ENCODE measurements at regions not wholly inside any gene's neighbourhood (a gene's known extent, or its start where the extent isn't known, plus 50 kb on each side); places are given as distances from the start of the nearest gene placed in this dataset.

- no peak for TF ChIP-seq NFRKB (IDR thresholded peaks at IDR 0.05)
- TF ChIP-seq FOXA1 (IDR thresholded peaks at IDR 0.05): no peak
- TF ChIP-seq BHLHE40 (IDR thresholded peaks at IDR 0.05; ENCODE audit: borderline replicate concordance): no peak
- TF ChIP-seq CTBP1 (IDR thresholded peaks at IDR 0.05; ENCODE audit: borderline replicate concordance): no peak
- TF ChIP-seq HDGF (IDR thresholded peaks at IDR 0.05; ENCODE audit: borderline replicate concordance): no peak
- no peak for TF ChIP-seq TARDBP (IDR thresholded peaks at IDR 0.05)
- TF ChIP-seq FOXK2 (IDR thresholded peaks at IDR 0.05): no peak
- no peak for TF ChIP-seq L3MBTL2 (conservative IDR thresholded peaks at IDR 0.05)
- TF ChIP-seq SUZ12 (IDR thresholded peaks at IDR 0.05): no peak
- POLR2A ChIA-PET: no interaction called here
- DNase-seq (ENCODE audit: extremely low spot score): no peak
- CTCF ChIA-PET: no interaction called here
These were observed 166.1 kb upstream of the KIAA1217 start for GRCh38 chr10:24042884-24043283.

GRCh38 chr10:24046060-24046459 lies 162.9 kb upstream of the KIAA1217 start:
- POLR2A ChIA-PET: no interaction called here
- no peak for DNase-seq (ENCODE audit: extremely low spot score)
- CTCF ChIA-PET: no interaction called here
- TF ChIP-seq L3MBTL2 (conservative IDR thresholded peaks at IDR 0.05) (no peak), TARDBP (IDR thresholded peaks at IDR 0.05) (no peak), HDGF (IDR thresholded peaks at IDR 0.05; ENCODE audit: borderline replicate concordance) (no peak), FOXK2 (IDR thresholded peaks at IDR 0.05) (no peak), PKNOX1 (IDR thresholded peaks at IDR 0.05) (no peak), SUZ12 (IDR thresholded peaks at IDR 0.05) (no peak), BHLHE40 (IDR thresholded peaks at IDR 0.05; ENCODE audit: borderline replicate concordance) (no peak), ZNF384 (IDR thresholded peaks at IDR 0.05) (no peak), ELF4 (IDR thresholded peaks at IDR 0.05) (no peak), CTBP1 (IDR thresholded peaks at IDR 0.05; ENCODE audit: borderline replicate concordance) (no peak), ARNT (IDR thresholded peaks at IDR 0.05) (no peak), FOXM1 (IDR thresholded peaks at IDR 0.05; ENCODE audit: borderline replicate concordance) (no peak), FOXA1 (IDR thresholded peaks at IDR 0.05) (no peak), SP1 (IDR thresholded peaks at IDR 0.05) (no peak), LEF1 (IDR thresholded peaks at IDR 0.05; ENCODE audit: borderline replicate concordance) (no peak)

- no peak for DNase-seq (ENCODE audit: extremely low spot score)
- ChIA-PET CTCF (no interaction called here), POLR2A (no interaction called here)
- TF ChIP-seq SUZ12 (IDR thresholded peaks at IDR 0.05) (no peak), TARDBP (IDR thresholded peaks at IDR 0.05) (no peak), HDGF (IDR thresholded peaks at IDR 0.05; ENCODE audit: borderline replicate concordance) (no peak), FOXA1 (IDR thresholded peaks at IDR 0.05) (no peak), BHLHE40 (IDR thresholded peaks at IDR 0.05; ENCODE audit: borderline replicate concordance) (no peak), SP1 (IDR thresholded peaks at IDR 0.05) (no peak), CTBP1 (IDR thresholded peaks at IDR 0.05; ENCODE audit: borderline replicate concordance) (no peak), NFRKB (IDR thresholded peaks at IDR 0.05) (no peak), ARNT (IDR thresholded peaks at IDR 0.05) (no peak)
These were observed 161.8 kb upstream of the KIAA1217 start for GRCh38 chr10:24047176-24047575.

GRCh38 chr10:24054421-24054820 lies 154.5 kb upstream of the KIAA1217 start:
- no peak for DNase-seq (ENCODE audit: extremely low spot score)
- TF ChIP-seq FOXM1 (IDR thresholded peaks at IDR 0.05; ENCODE audit: borderline replicate concordance) (no peak), LEF1 (IDR thresholded peaks at IDR 0.05; ENCODE audit: borderline replicate concordance) (no peak), SUZ12 (IDR thresholded peaks at IDR 0.05) (no peak), FOXA1 (IDR thresholded peaks at IDR 0.05) (no peak)
- ChIA-PET POLR2A (no interaction called here), CTCF (no interaction called here)

GRCh38 chr10:24080207-24080606 lies 128.7 kb upstream of the KIAA1217 start:
- no peak for DNase-seq (ENCODE audit: extremely low spot score)
- ChIA-PET CTCF (no interaction called here), POLR2A (no interaction called here)
- TF ChIP-seq TARDBP (IDR thresholded peaks at IDR 0.05) (no peak), L3MBTL2 (conservative IDR thresholded peaks at IDR 0.05) (no peak), SP1 (IDR thresholded peaks at IDR 0.05) (no peak), FOXA1 (IDR thresholded peaks at IDR 0.05) (no peak), CTBP1 (IDR thresholded peaks at IDR 0.05; ENCODE audit: borderline replicate concordance) (no peak), ELF4 (IDR thresholded peaks at IDR 0.05) (no peak), FOXK2 (IDR thresholded peaks at IDR 0.05) (no peak), BHLHE40 (IDR thresholded peaks at IDR 0.05; ENCODE audit: borderline replicate concordance) (no peak), FOXM1 (IDR thresholded peaks at IDR 0.05; ENCODE audit: borderline replicate concordance) (no peak), HDGF (IDR thresholded peaks at IDR 0.05; ENCODE audit: borderline replicate concordance) (no peak), PKNOX1 (IDR thresholded peaks at IDR 0.05) (no peak)

- POLR2A ChIA-PET: no interaction called here
- CTCF ChIA-PET: no interaction called here
- no peak for TF ChIP-seq FOXA1 (IDR thresholded peaks at IDR 0.05)
- TF ChIP-seq L3MBTL2 (conservative IDR thresholded peaks at IDR 0.05): no peak
- TF ChIP-seq ZNF384 (IDR thresholded peaks at IDR 0.05): no peak
- TF ChIP-seq ARNT (IDR thresholded peaks at IDR 0.05): no peak
- TF ChIP-seq BHLHE40 (IDR thresholded peaks at IDR 0.05; ENCODE audit: borderline replicate concordance): no peak
- TF ChIP-seq CTBP1 (IDR thresholded peaks at IDR 0.05; ENCODE audit: borderline replicate concordance): no peak
- TF ChIP-seq PKNOX1 (IDR thresholded peaks at IDR 0.05): no peak
- TF ChIP-seq LEF1 (IDR thresholded peaks at IDR 0.05; ENCODE audit: borderline replicate concordance): no peak
- TF ChIP-seq FOXM1 (IDR thresholded peaks at IDR 0.05; ENCODE audit: borderline replicate concordance): no peak
- no peak for TF ChIP-seq ELF4 (IDR thresholded peaks at IDR 0.05)
- no peak for TF ChIP-seq SP1 (IDR thresholded peaks at IDR 0.05)
- TF ChIP-seq NFRKB (IDR thresholded peaks at IDR 0.05): no peak
- no peak for TF ChIP-seq TARDBP (IDR thresholded peaks at IDR 0.05)
- TF ChIP-seq HDGF (IDR thresholded peaks at IDR 0.05; ENCODE audit: borderline replicate concordance): no peak
- no peak for TF ChIP-seq SUZ12 (IDR thresholded peaks at IDR 0.05)
- DNase-seq (ENCODE audit: extremely low spot score): no peak
These were observed 122.4 kb upstream of the KIAA1217 start for GRCh38 chr10:24086296-24087086.

All from HEK293T (cell line).